Stimulated activated naive B cell treated with anti-CD40 and anti-IgM and Interleukin-4, amounts not matched to agents 10 μg/mL and 1 μg/mL and 100 μg/mL, for 72 hours (primary cell): ENCODE measurements at regions not wholly inside any gene's neighbourhood (a gene's known extent, or its start where the extent isn't known, plus 50 kb on each side); places are given as distances from the start of the nearest gene placed in this dataset.

Experiments used
- ATAC-seq, 2 donors: fragments of 150-1000 bp; cut with Tn5 transposase; replicated peaks; 2 replicates each; pipeline ENCODE4 v1.10.0; 2021; ENCODE audit warnings: moderate library complexity in 1 of 2
- DNase-seq: peaks from one replicate; pipeline ENCODE4 v3.0.0; 2021
- H3K27ac Mint-ChIP-seq: one replicate; pipeline ENCODE4 v1.8.0; 2022; ENCODE audit warnings: mild to moderate bottlenecking, mixed read lengths
- H3K27me3 Mint-ChIP-seq, 2 donors: one replicate each; pipeline ENCODE4 v1.8.0; 2022; ENCODE audit warnings: mixed read lengths in 2 of 2
- H3K36me3 Mint-ChIP-seq, 2 donors: one replicate each; pipeline ENCODE4 v1.8.0; 2022; ENCODE audit warnings: mixed read lengths in 2 of 2, mild to moderate bottlenecking in 1 of 2
- H3K4me1 Mint-ChIP-seq, 2 donors: one replicate each; pipeline ENCODE4 v1.8.0; 2022; ENCODE audit warnings: mixed read lengths in 2 of 2, mild to moderate bottlenecking in 1 of 2
- H3K4me3 Mint-ChIP-seq, 2 donors: one replicate each; pipeline ENCODE4 v1.8.0; 2022; ENCODE audit warnings: mild to moderate bottlenecking in 2 of 2, mixed read lengths in 2 of 2, moderate library complexity in 1 of 2
- H3K9me3 Mint-ChIP-seq, 2 donors: one replicate each; pipeline ENCODE4 v1.8.0; 2022; ENCODE audit warnings: mixed read lengths in 2 of 2, mild to moderate bottlenecking in 1 of 2

DNA sequence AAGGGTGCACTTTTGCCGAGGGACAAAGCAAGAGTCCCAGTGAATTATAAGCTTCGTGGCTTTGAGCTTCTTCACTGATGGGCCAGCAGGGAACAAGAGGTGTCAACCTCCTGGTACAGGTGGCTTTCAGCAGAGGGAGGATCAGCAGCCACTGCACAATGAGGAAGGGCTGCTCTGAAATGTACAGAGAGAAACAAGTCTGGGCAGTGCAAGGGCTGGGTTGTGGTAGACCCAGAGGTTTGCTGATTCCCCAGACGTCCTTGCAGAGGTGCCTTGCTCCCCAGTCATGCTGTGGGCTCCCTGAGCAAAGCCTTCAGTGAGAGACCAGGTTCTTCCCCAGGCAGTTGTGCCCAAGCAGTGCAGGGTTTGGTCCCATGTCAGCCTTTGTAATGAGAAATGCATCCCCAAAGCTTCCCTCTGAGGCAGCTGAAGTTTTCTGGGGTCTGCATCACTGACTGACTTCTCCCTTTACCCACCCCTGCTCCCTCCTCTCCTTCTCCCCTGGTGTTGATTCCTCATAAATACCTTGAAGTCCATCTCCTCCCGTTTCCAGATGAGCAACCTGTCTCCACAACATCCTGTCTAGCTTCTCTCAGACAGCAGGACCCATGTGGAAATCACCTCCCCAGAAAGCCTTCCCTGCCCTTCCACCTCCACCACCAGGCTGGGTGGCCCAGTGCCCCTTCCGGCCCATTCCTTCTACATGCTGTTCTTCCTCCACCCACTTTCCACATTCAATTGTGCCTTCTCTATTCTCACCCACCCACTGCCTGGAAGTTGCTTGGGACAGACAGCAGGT is 599.6 kb upstream of the ADAMTS16 start:
- ATAC-seq (no peak), DNase-seq (no peak)
- no peaks in the 10 kb centered on the region for H3K4me1 Mint-ChIP-seq
- H3K4me3 Mint-ChIP-seq = no peak overlapping the region
- no peaks in the 10 kb centered on the region for H3K9me3 Mint-ChIP-seq
- H3K27ac Mint-ChIP-seq = no peak overlapping the region
- no peaks in the 10 kb centered on the region for H3K27me3 Mint-ChIP-seq
- no peaks in the 10 kb centered on the region for H3K36me3 Mint-ChIP-seq

- no peaks in the 10 kb centered on the region for H3K4me1 Mint-ChIP-seq
- H3K27ac Mint-ChIP-seq = no peak overlapping the region
- no peak for DNase-seq
- no peaks in the 10 kb centered on the region for H3K27me3 Mint-ChIP-seq
- H3K36me3 Mint-ChIP-seq = no peaks in the 10 kb centered on the region
- ATAC-seq = no peak
- no peaks in the 10 kb centered on the region for H3K9me3 Mint-ChIP-seq
- H3K4me3 Mint-ChIP-seq = no peak overlapping the region
Observed at GRCh38 chr5:4541334-4541733, 598.8 kb upstream of the ADAMTS16 start.

- no peaks in the 10 kb centered on the region for H3K4me1 Mint-ChIP-seq
- H3K27me3 Mint-ChIP-seq = no peaks in the 10 kb centered on the region
- peaks cover 0 to 2% of the 10 kb centered on the region in 2 donors for H3K9me3 Mint-ChIP-seq
- ATAC-seq (no peak), DNase-seq (no peak)
- no peaks in the 10 kb centered on the region for H3K36me3 Mint-ChIP-seq
- H3K4me3 Mint-ChIP-seq = no peak overlapping the region
- H3K27ac Mint-ChIP-seq = no peak overlapping the region
Observed at GRCh38 chr5:4542145-4542778, 597.9 kb upstream of the ADAMTS16 start.

DNA sequence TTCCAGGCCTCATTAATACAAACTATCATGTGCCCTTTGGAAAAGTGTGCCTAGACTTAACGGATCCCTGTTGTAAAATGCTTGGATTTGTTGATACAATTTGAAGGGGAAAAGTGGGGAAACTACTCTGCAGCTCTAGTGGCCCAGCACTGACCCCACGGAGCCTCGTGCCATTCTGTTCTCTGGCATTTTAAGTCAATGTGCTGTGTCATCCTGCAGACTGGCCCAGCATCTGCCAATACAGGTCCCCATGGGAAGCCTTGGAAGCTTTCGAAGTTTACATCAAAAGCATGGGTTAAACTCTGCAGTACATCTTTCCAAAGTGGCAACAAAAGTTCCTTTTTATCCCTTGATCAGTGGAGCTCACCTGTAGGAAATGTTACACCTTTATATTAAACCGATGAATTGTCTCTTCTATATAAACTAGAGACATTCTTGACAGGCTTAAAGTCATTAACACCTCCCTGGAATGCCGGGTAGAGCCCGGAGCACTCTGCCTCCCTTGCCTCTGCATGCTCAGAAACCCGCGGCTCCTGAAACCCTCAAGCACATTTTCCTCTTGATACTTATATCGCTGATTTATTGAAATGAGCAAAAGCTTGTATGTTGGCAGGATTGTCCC is 596.0 kb upstream of the ADAMTS16 start:
- no peaks in the 10 kb centered on the region for H3K36me3 Mint-ChIP-seq
- H3K4me3 Mint-ChIP-seq = no peak overlapping the region
- ATAC-seq (no peak), DNase-seq (no peak)
- no peaks in the 10 kb centered on the region for H3K27me3 Mint-ChIP-seq
- no peak overlapping the region for H3K27ac Mint-ChIP-seq
- H3K9me3 Mint-ChIP-seq = peaks cover 0 to 2% of the 10 kb centered on the region in 2 donors
- no peaks in the 10 kb centered on the region for H3K4me1 Mint-ChIP-seq

DNA sequence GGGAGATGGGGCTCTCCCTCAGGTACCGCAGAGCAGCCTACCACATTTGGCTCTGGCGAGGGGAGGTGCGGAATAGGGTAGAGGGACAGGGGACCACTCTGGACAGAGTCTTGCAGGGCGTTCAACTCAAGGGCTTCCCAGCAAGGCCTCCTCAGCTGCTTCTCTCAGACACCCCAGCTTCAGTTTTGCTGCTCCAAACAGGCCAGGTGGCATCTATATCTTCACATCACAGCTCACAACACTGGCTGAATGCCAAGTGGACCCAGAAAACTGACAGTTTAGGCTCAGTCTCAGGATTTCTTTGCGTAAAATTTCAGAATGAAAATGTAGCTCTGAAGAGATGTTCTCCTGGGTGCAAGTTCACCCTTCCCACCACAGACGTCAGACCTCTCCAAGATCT is 592.6 kb upstream of the ADAMTS16 start:
- Mint-ChIP-seq H3K27me3 (no peaks in the 10 kb centered on the region), H3K4me1 (no peaks in the 10 kb centered on the region), H3K4me3 (no peak overlapping the region), H3K9me3 (peaks cover 3% of the 10 kb centered on the region in 2 donors), H3K27ac (no peak overlapping the region), H3K36me3 (no peaks in the 10 kb centered on the region)
- DNase-seq = no peak
- ATAC-seq = no peak

DNA sequence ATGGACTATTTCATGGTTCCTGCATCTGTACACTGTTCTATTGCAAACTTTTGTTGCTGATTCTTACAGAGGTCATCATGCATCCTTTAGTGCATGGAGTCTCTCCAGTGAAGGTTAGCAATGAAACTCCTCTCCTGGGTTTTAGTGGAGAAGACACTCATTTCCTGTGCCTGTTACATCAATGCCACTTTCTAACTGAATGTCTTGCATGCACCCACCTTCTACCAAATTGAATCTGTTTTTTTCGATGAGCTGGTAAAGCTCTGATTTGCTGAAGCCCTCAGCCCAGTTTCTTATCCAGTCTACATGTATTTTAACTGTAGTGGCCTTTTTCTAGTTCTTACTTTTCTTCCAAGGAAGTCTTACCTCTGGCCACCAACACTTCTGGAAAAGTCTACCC is 591.8 kb upstream of the ADAMTS16 start:
- H3K27ac Mint-ChIP-seq = no peak overlapping the region

DNA sequence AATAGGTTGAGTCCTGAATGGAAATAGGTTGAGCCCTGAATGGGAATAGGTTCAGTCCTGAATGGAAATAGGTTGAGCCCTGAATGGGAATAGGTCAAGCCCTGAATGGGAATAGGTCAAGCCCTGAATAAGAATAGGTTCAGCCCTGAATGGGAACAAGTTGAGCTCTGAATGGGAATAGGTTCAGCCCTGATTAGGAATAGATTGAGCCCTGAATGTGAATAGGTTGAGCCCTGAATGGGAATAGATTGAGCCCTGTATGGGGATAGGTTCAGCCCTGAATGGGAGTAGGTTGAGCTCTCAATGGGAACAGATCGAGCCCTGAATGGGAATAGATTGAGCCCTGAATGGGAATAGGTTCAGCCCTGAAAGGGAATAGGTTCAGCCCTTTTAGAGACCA is 590.8 kb upstream of the ADAMTS16 start:
- H3K27ac Mint-ChIP-seq = no peak overlapping the region
- no peak overlapping the region for H3K4me3 Mint-ChIP-seq
- ATAC-seq (no peak), DNase-seq (no peak)
- no peaks in the 10 kb centered on the region for H3K4me1 Mint-ChIP-seq
- H3K36me3 Mint-ChIP-seq = no peaks in the 10 kb centered on the region
- no peaks in the 10 kb centered on the region for H3K27me3 Mint-ChIP-seq
- H3K9me3 Mint-ChIP-seq = peaks cover 3% of the 10 kb centered on the region in 2 donors

More for the DNA sequence above, 591.8 kb upstream of the ADAMTS16 start:
- Mint-ChIP-seq H3K36me3 (no peaks in the 10 kb centered on the region), H3K4me1 (no peaks in the 10 kb centered on the region), H3K9me3 (peaks cover 3% of the 10 kb centered on the region in 2 donors), H3K4me3 (no peak overlapping the region), H3K27me3 (no peaks in the 10 kb centered on the region)
- ATAC-seq (no peak), DNase-seq (no peak)

- no peaks in the 10 kb centered on the region for H3K27me3 Mint-ChIP-seq
- DNase-seq (no peak), ATAC-seq (no peak)
- no peak overlapping the region for H3K4me3 Mint-ChIP-seq
- no peaks in the 10 kb centered on the region for H3K36me3 Mint-ChIP-seq
- H3K27ac Mint-ChIP-seq = no peak overlapping the region
- H3K9me3 Mint-ChIP-seq = peaks cover 3% of the 10 kb centered on the region in 2 donors
- no peaks in the 10 kb centered on the region for H3K4me1 Mint-ChIP-seq
Observed at GRCh38 chr5:4551034-4551433, 589.1 kb upstream of the ADAMTS16 start.

GRCh38 chr5:4553130-4553529 is 587.0 kb upstream of the ADAMTS16 start:
- DNase-seq (no peak), ATAC-seq (no peak)
- H3K9me3 Mint-ChIP-seq = peaks cover 3 to 4% of the 10 kb centered on the region in 2 donors
- H3K36me3 Mint-ChIP-seq = no peaks in the 10 kb centered on the region
- no peak overlapping the region for H3K27ac Mint-ChIP-seq
- H3K4me1 Mint-ChIP-seq = no peaks in the 10 kb centered on the region
- no peaks in the 10 kb centered on the region for H3K27me3 Mint-ChIP-seq
- no peak overlapping the region for H3K4me3 Mint-ChIP-seq

GRCh38 chr5:4553978-4554377 is 586.2 kb upstream of the ADAMTS16 start:
- ATAC-seq = no peak
- Mint-ChIP-seq H3K27ac (no peak overlapping the region), H3K4me1 (no peaks in the 10 kb centered on the region), H3K27me3 (no peaks in the 10 kb centered on the region), H3K9me3 (peaks cover 3 to 4% of the 10 kb centered on the region in 2 donors), H3K4me3 (no peak overlapping the region), H3K36me3 (no peaks in the 10 kb centered on the region)
- DNase-seq = no peak

- Mint-ChIP-seq H3K4me1 (no peaks in the 10 kb centered on the region), H3K4me3 (no peak overlapping the region), H3K27ac (no peak overlapping the region), H3K9me3 (peaks cover 2 to 5% of the 10 kb centered on the region in 2 donors), H3K27me3 (no peaks in the 10 kb centered on the region), H3K36me3 (peaks cover 0 to 3% of the 10 kb centered on the region in 2 donors)
- DNase-seq (no peak), ATAC-seq (no peak)
Observed at GRCh38 chr5:4555725-4556285, 584.3 kb upstream of the ADAMTS16 start.

- no peaks in the 10 kb centered on the region for H3K4me1 Mint-ChIP-seq
- peaks cover 0 to 4% of the 10 kb centered on the region in 2 donors for H3K36me3 Mint-ChIP-seq
- H3K4me3 Mint-ChIP-seq = no peak overlapping the region
Observed at GRCh38 chr5:4561403-4561802, 578.7 kb upstream of the ADAMTS16 start.

DNA sequence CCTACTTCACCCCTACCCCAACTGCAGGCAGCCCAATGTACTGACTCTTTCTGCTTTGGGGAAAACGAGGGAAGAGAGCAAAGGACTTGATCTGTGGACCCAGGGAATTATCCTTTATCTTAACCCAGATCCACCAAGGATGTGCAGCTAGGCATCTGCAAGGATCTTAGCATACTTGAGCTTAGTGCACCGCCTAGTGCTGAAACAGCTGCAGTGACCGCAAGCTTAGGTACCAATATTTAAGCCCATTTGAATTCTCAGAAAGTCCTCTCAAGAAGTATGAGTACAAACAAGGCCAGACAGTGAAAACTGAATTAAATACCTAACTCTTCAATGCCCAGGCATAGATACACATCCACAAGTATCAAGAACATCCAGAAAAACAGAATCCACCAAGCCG is 576.7 kb upstream of the ADAMTS16 start:
- Mint-ChIP-seq H3K4me3 (no peak overlapping the region), H3K9me3 (peaks cover 3 to 25% of the 10 kb centered on the region in 2 donors), H3K27me3 (no peaks in the 10 kb centered on the region), H3K4me1 (no peaks in the 10 kb centered on the region), H3K36me3 (peaks cover 0 to 4% of the 10 kb centered on the region in 2 donors), H3K27ac (no peak overlapping the region)
- ATAC-seq (no peak), DNase-seq (no peak)

More at GRCh38 chr5:4561403-4561802, 578.7 kb upstream of the ADAMTS16 start:
- no peaks in the 10 kb centered on the region for H3K27me3 Mint-ChIP-seq
- H3K27ac Mint-ChIP-seq = no peak overlapping the region
- H3K9me3 Mint-ChIP-seq = peaks cover 2 to 21% of the 10 kb centered on the region in 2 donors
- ATAC-seq = no peak
- no peak for DNase-seq

GRCh38 chr5:4570047-4570995 is 569.8 kb upstream of the ADAMTS16 start:
- Mint-ChIP-seq H3K4me3 (no peak overlapping the region), H3K27ac (no peak overlapping the region), H3K4me1 (no peaks in the 10 kb centered on the region), H3K36me3 (no peaks in the 10 kb centered on the region), H3K9me3 (peaks cover 4 to 7% of the 10 kb centered on the region in 2 donors), H3K27me3 (no peaks in the 10 kb centered on the region)
- ATAC-seq (no peak), DNase-seq (no peak)
